HFF-Myc (cell line): ENCODE measurements at regions not wholly inside any gene's neighbourhood (a gene's known extent, or its start where the extent isn't known, plus 50 kb on each side); places are given as distances from the start of the nearest gene placed in this dataset.
"Not testable (repeated sequence)": the region's sequence is repeated elsewhere in the genome, so short reads cannot be mapped to it uniquely, and the experiment has no call there.

Experiments used
- DNase-seq: peaks from one replicate; pipeline ENCODE4 v3.0.0-alpha.2; 2011; ENCODE audit warnings: low read depth; ENCODE audit errors: extremely low read depth
- H3K4me3 ChIP-seq: replicated peaks from 2 replicates; pipeline ENCODE4 v1.5.1; 2011; ENCODE audit warnings: low read depth, mild to moderate bottlenecking, control low read depth, low read length
- CTCF ChIP-seq: IDR thresholded peaks from 2 replicates; pipeline ENCODE4 v1.5.1; 2012; ENCODE audit warnings: mild to moderate bottlenecking, low read depth, low read length, control low read depth; ENCODE audit errors: missing control alignments

- H3K4me3 ChIP-seq = no peak overlapping the region
- DNase-seq = no peak
- no peak for TF ChIP-seq CTCF
Observed at GRCh38 chr3:181610973-181611265, 100.8 kb upstream of the SOX2 start.

GRCh38 chr3:181610083-181610972, 101.4 kb upstream of the SOX2 start:
- DNase-seq = no peak
- H3K4me3 ChIP-seq = no peak overlapping the region

GRCh38 chr3:181609030-181609767, 102.5 kb upstream of the SOX2 start:
- DNase-seq = no peak
- H3K4me3 ChIP-seq = no peak overlapping the region
- TF ChIP-seq CTCF = no peak

More at GRCh38 chr3:181610083-181610972, 101.4 kb upstream of the SOX2 start:
- TF ChIP-seq CTCF = no peak

GRCh38 chr3:181604267-181604666, 107.5 kb upstream of the SOX2 start:
- no peak overlapping the region for H3K4me3 ChIP-seq
- no peak for DNase-seq
- TF ChIP-seq CTCF = no peak

GRCh38 chr3:181596126-181596525, 115.6 kb upstream of the SOX2 start:
- no peak for TF ChIP-seq CTCF
- DNase-seq = no peak

GRCh38 chr3:181590939-181591338, 120.8 kb upstream of the SOX2 start:
- not testable (repeated sequence) for DNase-seq, H3K4me3 ChIP-seq

More at GRCh38 chr3:181596126-181596525, 115.6 kb upstream of the SOX2 start:
- H3K4me3 ChIP-seq = no peak overlapping the region

- no peak for TF ChIP-seq CTCF
- DNase-seq = no peak
- H3K4me3 ChIP-seq = no peak overlapping the region
Observed at GRCh38 chr3:181582619-181583018, 129.1 kb upstream of the SOX2 start.
